GM21423 (cell line): ENCODE measurements at regions not wholly inside any gene's neighbourhood (a gene's known extent, or its start where the extent isn't known, plus 50 kb on each side); places are given as distances from the start of the nearest gene placed in this dataset.
"Not testable (repeated sequence)": the region's sequence is repeated elsewhere in the genome, so short reads cannot be mapped to it uniquely, and the experiment has no call there.

Experiments used
- ATAC-seq: cut with Tn5 transposase; IDR thresholded peaks from one replicate; pipeline ENCODE4 v1.9.1; 2021; ENCODE audit warnings: mild to moderate bottlenecking, moderate library complexity; ENCODE audit not compliant: unreplicated experiment

- ATAC-seq: no peak
Observed at GRCh38 chr6:4677751-4678065, 98.5 kb upstream of the CDYL start.

DNA sequence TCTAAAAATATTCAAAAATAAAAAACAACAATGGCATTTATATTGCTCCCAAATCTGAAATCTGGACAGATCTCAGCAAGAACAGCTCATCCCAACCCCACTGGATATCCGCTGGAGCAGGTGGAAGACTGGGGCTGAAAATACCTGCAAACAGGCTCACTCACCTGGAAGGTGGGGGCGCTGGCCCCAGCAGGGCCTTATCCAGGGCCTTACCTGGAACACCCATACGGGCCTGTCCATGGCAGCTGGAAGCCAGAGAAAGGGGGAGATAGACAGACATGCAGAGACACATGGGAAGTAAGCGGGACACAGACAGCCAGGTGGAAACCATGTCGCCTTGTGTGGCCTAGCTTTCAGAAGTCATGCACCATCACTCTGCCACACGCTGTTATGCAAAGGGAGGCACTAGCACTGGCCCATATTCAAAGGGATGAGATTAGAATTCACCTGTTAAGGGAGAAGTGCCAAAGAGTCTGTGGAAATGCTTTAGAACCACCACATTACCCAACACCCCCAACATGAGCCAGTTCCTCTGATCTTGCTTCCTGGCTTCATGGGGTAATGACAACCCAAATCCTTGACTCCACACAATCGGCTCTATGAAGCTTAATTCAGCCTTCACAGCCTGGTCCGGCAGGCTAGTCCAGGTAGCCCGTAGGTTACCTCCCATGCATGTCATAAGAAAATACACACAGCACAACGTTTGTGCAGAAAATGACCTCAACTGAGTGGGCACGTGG, 99.0 kb upstream of the CDYL start:
- no peak for ATAC-seq

DNA sequence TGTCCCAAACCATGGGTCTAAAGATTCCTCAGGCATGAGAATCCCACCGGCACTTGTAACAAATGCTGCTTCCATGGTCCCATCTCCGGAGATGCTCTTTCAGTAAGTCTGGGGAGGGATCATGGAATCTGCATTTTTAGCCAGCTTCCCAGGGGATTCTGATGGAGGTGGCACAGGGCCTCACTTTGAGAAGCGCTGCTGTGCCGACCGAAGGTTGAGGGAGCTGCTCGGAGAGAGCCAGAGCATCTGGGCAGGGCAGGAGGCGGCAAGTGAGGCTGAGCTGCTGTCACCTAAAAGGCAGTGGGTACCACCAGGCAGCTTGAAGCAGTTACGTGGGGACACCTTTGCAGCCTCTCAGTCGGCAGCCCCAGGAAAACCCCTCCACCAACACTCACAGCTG, 100.2 kb upstream of the CDYL start:
- no peak for ATAC-seq

DNA sequence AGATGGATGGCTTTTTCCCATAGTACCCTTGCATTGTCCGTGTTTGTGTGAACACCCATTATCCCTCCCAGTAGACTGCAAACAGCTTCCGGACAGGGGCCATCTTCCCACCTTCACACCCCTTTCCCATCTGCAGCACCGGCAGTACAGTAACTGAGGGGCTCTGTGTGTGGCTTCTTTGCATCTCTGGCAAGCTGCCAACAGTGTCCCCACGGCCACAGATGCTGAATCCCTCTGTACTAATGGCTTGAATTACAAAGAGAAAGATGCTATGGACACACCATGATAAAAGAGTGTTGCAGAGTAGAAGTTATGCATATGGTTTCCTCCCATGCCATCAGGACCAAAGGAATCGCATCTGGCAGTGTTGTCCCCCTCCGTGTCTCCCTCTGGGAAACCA, 101.1 kb upstream of the CDYL start:
- no peak for ATAC-seq

- ATAC-seq: no peak
Observed at GRCh38 chr6:4673861-4674260, 102.3 kb upstream of the CDYL start.

GRCh38 chr6:4672772-4673171, 103.4 kb upstream of the CDYL start:
- no peak for ATAC-seq

DNA sequence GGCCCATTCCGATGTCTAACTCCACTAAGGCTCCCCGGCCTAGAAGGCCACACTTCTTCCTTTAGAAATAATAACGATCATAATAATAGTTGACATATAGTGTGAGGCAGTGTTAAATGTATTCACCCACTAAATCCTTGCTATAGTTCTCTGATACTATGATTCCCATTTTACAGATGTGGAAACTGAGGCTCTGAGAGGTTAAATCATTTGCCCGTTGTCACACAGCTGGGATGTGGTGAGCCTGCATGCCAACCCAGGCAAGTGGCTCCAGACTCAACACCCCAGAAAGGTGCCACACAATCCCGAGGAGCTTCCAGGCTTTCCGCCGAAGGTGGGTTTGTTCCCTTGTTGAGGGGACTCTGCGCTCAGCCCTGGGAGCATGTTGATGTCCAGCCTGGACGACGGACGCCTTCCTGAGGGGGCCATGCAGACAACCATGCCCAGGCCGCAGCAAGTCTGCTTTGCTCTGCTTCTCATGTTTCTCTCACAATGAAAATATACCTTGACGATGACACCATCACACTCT, 104.6 kb upstream of the CDYL start:
- no peak for ATAC-seq

DNA sequence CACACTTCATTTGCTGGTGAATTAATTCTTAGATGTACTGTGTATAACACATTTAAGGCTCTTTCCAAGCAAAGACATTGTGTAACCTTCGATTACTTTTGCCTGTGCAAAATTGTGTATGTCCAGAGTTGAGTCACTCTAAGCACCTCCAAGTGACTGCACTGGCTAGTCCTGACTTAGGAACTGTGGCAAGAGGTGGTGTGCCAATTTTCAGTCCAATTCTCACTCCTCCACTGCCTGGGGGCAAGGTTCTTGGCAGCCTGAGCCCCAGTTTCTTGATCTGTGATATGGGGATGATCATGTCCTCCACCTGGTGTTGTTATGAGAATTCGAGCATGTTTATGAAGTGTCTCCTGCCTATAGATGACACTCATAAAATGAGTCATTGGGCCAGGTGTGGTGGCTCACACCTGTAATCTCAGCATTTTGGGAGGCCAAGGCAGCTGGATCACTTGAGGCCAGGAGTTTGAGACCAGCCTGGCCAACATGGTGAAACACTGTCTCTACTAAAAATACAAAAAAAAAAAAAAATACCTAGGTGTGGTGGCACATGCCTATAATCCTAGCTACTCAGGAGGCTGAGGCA, 105.3 kb upstream of the CDYL start:
- ATAC-seq: no peak

DNA sequence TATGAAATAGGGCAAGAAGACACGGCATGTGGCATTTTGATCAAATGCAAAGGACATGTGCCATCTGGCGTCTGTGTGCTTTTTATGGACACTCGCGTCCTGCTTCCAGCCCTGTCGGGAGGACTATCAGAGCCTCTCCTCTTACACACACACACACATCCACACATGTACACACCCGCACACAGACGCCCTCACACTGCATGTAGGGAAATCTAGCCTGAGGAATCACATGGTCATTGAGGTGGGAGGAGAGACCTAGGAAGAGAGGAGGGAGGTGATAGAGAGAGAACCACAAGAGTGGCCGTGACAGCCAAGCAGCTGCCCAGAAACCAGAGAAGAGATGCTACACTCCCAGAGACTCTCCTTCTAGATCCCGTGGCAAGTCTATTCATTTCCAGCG, 105.9 kb upstream of the CDYL start:
- no peak for ATAC-seq

GRCh38 chr6:4668271-4669179, 107.7 kb upstream of the CDYL start:
- ATAC-seq: no peak

- ATAC-seq: no peak
Observed at GRCh38 chr6:4667591-4667990, 108.6 kb upstream of the CDYL start.

- ATAC-seq: no peak
Observed at GRCh38 chr6:4666886-4667513, 109.2 kb upstream of the CDYL start.

DNA sequence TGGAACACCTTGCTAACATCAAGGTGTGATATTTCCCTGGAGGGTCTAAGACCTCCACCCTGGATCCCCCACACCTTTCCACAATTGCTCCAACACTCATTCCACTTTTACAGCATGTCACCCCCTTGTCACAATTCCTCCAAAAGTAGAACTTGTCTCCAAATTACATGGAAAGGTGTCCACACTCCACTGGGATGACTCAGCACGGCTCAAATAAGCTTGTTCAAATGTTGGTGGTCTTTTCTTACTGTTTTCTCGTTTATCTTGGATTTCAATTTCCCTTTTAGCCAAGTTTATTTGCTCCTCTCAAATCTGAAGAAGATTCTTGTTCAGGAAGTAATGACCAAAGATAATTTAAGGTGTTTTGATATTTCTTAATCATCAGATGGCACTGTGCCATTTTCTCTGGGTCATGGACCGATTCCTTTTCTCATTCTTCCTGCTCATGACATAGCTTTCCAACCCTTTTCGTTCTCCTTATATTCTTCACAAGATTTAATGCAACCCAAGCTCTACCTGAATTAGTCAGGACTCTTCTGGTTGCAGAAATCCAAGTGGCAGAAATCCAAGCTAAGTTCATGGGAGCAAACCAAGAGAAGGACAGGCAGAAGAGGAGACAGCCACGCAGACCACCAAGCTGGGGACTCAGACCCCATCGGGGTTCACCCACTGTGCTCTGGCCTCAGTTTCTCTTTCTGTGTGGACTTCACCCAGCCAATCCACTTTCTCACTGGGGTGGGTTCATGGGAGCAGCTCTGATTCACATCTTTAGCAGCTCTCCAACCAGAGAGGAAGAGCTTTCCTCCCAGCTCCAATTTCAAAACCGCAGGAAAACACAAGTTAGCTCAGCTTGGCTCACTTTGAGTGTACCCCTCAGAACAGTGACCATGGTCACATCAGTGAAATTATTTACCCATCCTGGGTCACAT, 110.5 kb upstream of the CDYL start:
- no peak for ATAC-seq

DNA sequence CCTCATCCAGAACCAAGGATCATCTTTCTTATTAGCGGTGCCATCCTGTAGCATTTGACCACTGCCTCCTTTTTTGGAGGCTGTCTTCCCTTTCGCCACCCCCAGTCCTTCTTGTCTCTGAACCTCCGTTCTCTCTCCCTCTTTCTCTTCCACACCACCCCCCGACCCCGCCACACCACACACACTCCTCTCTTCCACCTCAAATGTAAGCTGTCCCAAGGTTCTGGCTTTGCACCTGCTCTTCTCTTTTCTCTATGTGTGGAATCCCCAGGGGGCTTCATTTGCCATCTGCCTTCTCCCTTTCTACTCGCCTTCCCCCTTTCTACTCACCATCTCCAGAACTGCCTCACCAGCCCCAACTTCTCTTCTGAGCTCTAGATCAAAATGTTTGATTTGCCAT, 111.3 kb upstream of the CDYL start:
- no peak for ATAC-seq

DNA sequence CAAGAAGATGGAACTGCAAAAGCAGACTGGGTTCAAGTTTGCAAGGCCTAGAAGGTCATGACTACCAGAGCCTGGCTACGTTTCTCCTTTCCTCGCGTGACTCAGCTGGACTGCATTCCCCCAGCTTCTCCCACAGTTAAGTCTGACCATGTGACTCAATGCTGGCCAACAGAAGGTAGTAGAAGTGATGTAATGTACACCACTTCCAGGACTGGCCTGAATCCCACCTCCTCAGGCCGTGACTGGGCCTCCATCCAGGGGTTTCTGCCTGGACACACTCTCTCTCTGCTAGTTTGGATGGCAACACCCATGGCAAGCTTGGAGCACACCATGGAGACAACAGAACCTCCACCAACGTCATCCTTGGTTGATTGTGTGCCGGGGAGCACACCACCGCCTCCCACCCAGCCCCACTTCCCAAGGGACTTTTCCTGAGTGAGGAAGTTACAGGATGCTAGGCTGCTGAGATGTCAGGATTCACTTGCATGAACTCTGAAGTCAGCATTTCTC, 112.0 kb upstream of the CDYL start:
- ATAC-seq: no peak

DNA sequence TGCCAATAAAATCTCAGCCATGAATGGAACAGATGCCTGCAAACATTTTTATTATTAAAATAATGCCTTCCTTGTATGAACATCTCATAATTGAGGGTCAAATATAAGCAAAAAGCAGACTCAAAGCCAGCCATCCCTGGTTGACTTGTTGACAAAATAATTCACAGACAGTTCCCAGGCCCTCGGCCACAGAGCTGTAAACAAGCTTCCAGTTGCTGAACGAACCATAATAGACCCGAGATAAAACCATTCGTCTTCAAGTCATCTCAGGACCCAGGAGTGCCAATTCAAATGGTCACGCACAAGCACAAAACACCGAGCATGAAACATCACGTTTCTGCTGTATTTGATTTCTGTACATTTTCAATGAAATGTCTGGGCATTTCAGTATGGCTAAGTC, 113.3 kb upstream of the CDYL start:
- ATAC-seq: no peak

GRCh38 chr6:4661391-4661790, 114.8 kb upstream of the CDYL start:
- ATAC-seq: no peak

GRCh38 chr6:4660377-4661321, 115.6 kb upstream of the CDYL start:
- ATAC-seq: no peak

- not testable (repeated sequence) for ATAC-seq
Observed at GRCh38 chr6:4659719-4660118, 116.5 kb upstream of the CDYL start.
